HUES64 (cell line): ENCODE measurements at regions not wholly inside any gene's neighbourhood (a gene's known extent, or its start where the extent isn't known, plus 50 kb on each side); places are given as distances from the start of the nearest gene placed in this dataset.

Source experiments
- H3K27ac ChIP-seq: 2 replicates; pipeline ENCODE4 v1.7.0; 2013; ENCODE audit warnings: low read depth, low read length, inconsistent platforms
- H3K27me3 ChIP-seq: 2 replicates; pipeline ENCODE4 v1.6.1; 2013; ENCODE audit warnings: mild to moderate bottlenecking, low read length; ENCODE audit not compliant: insufficient read depth
- H3K36me3 ChIP-seq: 2 replicates; pipeline ENCODE4 v1.6.1; 2013; ENCODE audit warnings: mild to moderate bottlenecking, low read length; ENCODE audit not compliant: insufficient read depth
- H3K4me1 ChIP-seq: 2 replicates; pipeline ENCODE4 v1.6.1; 2013; ENCODE audit warnings: mild to moderate bottlenecking, low read length, moderate library complexity; ENCODE audit not compliant: insufficient read depth
- H3K4me3 ChIP-seq: 2 replicates; pipeline ENCODE4 v1.5.1; 2013; ENCODE audit warnings: mild to moderate bottlenecking, low read length, moderate library complexity
- H3K9ac ChIP-seq: 2 replicates; pipeline ENCODE4 v1.6.1; 2013; ENCODE audit warnings: mild to moderate bottlenecking, low read depth, low read length
- H3K9me3 ChIP-seq: 2 replicates; pipeline ENCODE4 v1.6.1; 2013; ENCODE audit warnings: low read depth, low read length; ENCODE audit not compliant: insufficient read depth
- WGBS: fragments of 150-250, 120-280 bp; methylation state at CpG from one replicate; pipeline ENCODE4 v1.1.7; 2013; ENCODE audit warnings: missing lambda C conversion rate; 5-methylcytosine and 5-hydroxymethylcytosine counted together

DNA sequence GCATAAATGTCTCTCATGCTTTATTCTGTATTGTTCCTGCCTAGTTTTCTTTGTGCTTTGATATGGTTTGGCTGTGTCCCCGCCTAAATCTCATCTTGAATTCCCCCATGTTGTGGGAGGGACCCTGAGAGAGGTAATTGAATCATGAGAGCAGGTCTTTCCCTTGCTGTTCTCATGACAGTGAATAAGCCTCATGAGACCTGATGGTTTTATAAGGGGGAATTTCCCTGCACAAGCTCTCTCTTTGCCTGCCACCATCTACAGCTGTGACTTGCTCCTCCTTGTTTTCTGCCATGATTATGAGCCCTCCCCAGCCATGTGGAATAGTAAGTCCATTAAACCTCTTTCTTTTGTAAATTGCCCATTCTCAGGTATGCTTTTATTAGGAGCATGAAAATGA, 1596.6 kb downstream of the SI start:
- WGBS, result 86% methylated on average over 1 of the region's 1 CpG

DNA sequence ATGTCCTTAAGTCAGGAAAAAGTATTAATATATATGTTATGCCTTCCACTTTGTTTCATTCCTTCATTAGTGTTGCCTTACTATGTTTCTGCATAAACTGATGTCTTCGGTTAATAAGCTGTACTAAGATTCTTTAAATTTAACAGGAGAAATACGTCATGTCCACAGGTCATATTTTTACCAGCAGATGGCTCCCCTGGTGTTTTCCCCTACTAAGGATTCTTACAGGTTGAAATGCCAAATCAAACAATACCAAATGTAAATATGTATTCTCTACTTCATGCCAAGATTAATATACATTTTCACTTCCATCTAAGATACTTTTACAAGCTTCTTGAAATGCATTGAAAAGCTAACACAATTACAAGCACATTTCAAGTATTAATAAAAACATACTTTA, 1602.1 kb downstream of the SI start:
- no peak overlapping the region for H3K9ac ChIP-seq
- no peaks in the 10 kb centered on the region for H3K4me1 ChIP-seq
- H3K4me3 ChIP-seq, result no peak overlapping the region
- no peaks in the 10 kb centered on the region for H3K9me3 ChIP-seq
- no peaks in the 10 kb centered on the region for H3K36me3 ChIP-seq
- 92% methylated on average over 2 of the region's 2 CpGs for WGBS
- no peak overlapping the region for H3K27ac ChIP-seq
- no peaks in the 10 kb centered on the region for H3K27me3 ChIP-seq

More for the DNA sequence above, 1596.6 kb downstream of the SI start:
- Histone ChIP-seq H3K9ac (no peak overlapping the region), H3K36me3 (no peaks in the 10 kb centered on the region), H3K4me1 (no peaks in the 10 kb centered on the region), H3K9me3 (no peaks in the 10 kb centered on the region), H3K27ac (no peak overlapping the region), H3K4me3 (no peak overlapping the region), H3K27me3 (no peaks in the 10 kb centered on the region)

DNA sequence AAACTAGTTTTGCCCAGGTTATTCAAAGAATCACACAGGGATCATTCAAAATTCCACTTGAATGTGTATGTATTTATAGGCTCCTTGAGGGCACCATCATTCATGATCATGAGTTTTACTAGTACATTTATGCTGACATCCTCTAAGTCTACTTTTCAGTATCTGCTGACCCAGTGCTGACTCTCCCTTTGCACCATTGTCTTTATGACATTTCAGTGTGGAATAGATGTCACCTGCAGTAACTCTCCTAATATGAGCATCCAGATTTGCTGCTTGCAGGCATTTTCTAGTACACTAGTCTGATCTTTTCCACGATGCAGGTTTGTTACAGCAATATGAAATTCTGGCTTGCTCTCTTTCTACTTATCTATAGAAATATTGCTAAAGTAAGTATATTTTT, 1603.5 kb downstream of the SI start:
- Histone ChIP-seq H3K27me3 (no peaks in the 10 kb centered on the region), H3K4me3 (no peak overlapping the region), H3K9me3 (no peaks in the 10 kb centered on the region), H3K36me3 (no peaks in the 10 kb centered on the region), H3K9ac (no peak overlapping the region), H3K4me1 (no peaks in the 10 kb centered on the region), H3K27ac (no peak overlapping the region)
- WGBS, result 92% methylated on average over 1 of the region's 1 CpG

DNA sequence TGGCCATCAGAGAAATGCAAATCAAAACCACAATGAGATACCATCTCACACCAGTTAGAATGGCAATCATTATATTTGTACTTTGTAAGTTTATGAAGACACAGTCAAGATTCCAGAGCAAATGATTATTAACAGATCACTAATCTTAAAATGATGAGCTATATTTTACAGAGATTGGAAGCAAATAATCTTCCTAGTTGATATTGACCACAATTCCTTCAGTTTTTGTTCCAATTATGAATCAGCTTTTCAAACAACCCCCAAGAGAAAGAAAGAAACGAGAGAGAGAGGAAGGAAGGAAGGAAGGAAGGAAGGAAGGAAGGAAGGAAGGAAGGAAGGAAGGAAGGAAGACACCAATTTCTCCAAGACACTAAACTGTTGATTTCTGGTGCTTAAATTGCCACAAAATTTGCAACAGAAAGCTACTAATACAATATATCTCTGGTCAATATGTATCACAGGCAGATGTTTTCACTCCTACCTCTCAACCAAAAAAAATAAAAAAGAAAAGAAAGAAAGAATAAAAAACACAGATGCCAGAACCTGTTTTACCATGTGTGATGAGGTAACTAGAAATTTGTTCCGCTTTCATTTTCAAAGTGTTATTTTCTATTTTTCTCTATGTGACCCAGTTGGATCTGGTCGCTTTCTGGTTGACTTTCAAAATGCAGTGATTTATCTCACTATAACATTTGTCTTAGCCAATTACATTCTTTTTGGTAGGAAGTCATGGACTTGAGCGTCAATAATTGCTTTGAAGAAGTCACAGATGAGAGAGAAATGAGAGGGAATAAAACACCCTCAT, 1609.6 kb downstream of the SI start:
- Histone ChIP-seq H3K9ac (no peak overlapping the region), H3K4me1 (no peaks in the 10 kb centered on the region), H3K27ac (no peak overlapping the region), H3K36me3 (no peaks in the 10 kb centered on the region), H3K27me3 (no peaks in the 10 kb centered on the region), H3K9me3 (no peaks in the 10 kb centered on the region), H3K4me3 (no peak overlapping the region)
- 100% methylated on average over 2 of the region's 4 CpGs for WGBS

DNA sequence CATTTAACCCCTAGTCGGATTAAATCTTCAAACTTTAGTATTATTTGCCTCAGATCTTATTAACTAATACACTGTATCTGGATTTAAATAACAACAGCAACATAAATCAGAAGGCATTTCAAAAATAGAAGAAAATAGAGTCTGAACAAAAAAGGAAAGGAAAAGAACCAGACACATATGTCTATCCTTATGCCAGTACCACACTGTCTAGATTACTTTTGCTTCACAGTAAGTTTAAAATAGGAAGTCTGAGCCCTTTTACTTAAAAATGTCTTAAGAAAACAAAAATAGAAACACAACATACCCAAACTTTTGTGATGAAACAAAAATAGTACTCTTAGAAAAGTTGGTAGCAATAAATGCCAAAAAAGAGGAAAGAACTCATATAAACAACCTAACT, 1615.8 kb downstream of the SI start:
- H3K27me3 ChIP-seq, result no peaks in the 10 kb centered on the region
- no peaks in the 10 kb centered on the region for H3K36me3 ChIP-seq
- no peak overlapping the region for H3K27ac ChIP-seq
- H3K4me3 ChIP-seq, result no peak overlapping the region
- no peaks in the 10 kb centered on the region for H3K9me3 ChIP-seq
- WGBS, result 100% methylated on average over 1 of the region's 1 CpG
- no peak overlapping the region for H3K9ac ChIP-seq
- no peaks in the 10 kb centered on the region for H3K4me1 ChIP-seq

DNA sequence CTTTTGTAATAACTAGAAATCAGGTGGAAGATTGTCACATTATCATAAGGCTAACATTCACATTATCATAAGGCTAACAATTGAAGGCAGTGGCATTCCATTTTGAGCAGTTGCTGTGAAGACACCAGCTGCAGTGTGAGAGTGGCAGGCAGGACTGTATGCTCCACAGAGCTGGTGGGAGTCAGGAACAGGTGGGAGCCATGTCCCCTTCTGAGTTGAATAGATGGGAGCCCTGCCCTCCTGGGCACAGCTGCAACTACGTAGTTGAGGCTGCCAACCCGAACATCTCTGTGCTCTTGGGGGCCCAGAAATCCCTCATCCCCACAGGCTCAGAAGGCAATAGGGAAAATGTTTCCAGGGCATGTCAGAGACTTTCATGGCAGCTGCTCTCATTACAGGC, 1627.6 kb downstream of the SI start:
- no peak overlapping the region for H3K27ac ChIP-seq
- H3K9ac ChIP-seq, result no peak overlapping the region
- H3K4me1 ChIP-seq, result no peaks in the 10 kb centered on the region
- 0 out of 2 replicates have a peak, but pooled peaks cover 4% of the 10 kb centered on the region for H3K9me3 ChIP-seq
- H3K4me3 ChIP-seq, result no peak overlapping the region
- 86% methylated on average over 2 of the region's 2 CpGs for WGBS
- no peaks in the 10 kb centered on the region for H3K27me3 ChIP-seq
- H3K36me3 ChIP-seq, result no peaks in the 10 kb centered on the region

DNA sequence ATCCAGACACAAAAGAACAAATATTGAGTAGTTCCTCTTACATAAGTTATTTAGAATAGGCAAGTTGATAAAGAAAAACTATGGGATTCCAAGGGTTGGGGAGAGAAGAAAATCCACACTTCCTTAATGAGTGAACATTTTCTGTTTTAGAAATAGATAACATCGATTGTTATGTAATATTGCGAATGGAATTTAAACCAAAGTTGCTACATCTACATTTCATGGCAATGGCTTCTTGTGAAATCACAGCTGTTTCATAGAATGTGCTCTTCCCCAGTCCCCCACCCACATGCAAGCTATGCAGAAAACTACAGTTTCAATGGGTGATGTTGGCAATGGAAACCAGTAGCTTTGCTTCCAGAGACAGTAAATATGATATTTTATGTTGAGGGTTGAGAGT, 1639.5 kb downstream of the SI start:
- no peak overlapping the region for H3K9ac ChIP-seq
- no peaks in the 10 kb centered on the region for H3K4me1 ChIP-seq
- no peak overlapping the region for H3K27ac ChIP-seq
- no peaks in the 10 kb centered on the region for H3K9me3 ChIP-seq
- H3K4me3 ChIP-seq, result no peak overlapping the region
- 100% methylated on average over 2 of the region's 2 CpGs for WGBS
- H3K36me3 ChIP-seq, result no peaks in the 10 kb centered on the region
- no peaks in the 10 kb centered on the region for H3K27me3 ChIP-seq

DNA sequence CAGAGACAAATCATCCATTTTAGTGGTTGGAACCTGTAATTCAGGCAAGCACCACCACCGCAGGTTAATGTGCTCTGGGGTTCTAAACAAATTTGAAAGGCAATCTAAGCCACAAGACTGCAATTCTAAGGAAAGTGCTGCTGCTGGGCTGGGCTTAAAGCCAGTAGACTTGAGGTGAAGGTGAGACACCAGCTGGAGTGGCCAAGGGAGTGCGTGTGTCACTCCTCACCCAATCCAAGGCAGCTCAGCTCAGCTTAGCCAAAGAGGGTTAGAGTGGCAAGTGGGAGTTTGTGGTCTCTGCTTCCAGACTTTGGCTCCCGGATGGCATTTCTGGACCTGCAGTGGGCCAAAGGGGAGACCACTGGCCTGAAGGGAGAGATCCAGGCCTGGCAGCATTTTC, 1655.6 kb downstream of the SI start:
- Histone ChIP-seq H3K27me3 (no peaks in the 10 kb centered on the region), H3K4me1 (no peaks in the 10 kb centered on the region), H3K36me3 (no peaks in the 10 kb centered on the region), H3K9me3 (no peaks in the 10 kb centered on the region), H3K9ac (no peak overlapping the region), H3K4me3 (no peak overlapping the region), H3K27ac (no peak overlapping the region)
- 92% methylated on average over 3 of the region's 3 CpGs for WGBS

DNA sequence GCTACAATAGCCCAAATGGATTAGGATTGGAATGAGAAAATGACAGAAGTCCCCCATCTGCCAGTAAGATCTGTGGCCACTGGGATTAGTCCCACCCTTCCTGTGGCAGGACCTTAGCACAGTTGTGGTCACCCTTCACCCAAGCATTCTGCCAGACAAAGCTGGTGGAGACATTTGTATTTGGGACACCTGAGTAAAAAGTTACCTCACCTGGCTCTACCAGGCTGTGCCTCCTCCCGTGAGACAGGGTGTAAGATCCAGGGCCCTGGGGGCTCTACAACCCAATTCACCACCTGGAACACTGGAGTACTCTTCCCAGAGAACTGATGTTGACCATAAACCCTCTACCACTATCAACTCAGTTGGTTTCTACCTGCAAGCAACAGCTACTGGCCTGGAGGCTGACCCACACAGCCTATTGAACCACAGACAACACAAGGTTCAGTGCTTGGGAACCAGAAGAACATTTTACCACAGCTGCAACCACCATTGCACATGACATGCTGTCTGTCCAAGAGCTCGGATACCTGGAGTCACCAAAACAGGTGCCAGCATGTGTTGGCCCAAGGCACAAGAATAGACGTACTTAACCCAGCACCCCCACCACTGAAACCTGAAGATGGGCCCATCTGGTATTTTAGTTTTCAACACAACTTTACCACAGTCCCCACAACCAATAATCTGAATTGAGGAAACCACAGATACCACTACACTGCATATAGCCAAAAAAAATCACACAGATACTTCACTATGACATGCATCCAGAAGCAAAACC, 1686.7 kb downstream of the SI start:
- no peak overlapping the region for H3K9ac ChIP-seq
- no peaks in the 10 kb centered on the region for H3K36me3 ChIP-seq
- no peaks in the 10 kb centered on the region for H3K27me3 ChIP-seq
- WGBS, result 95% methylated on average over 3 of the region's 3 CpGs
- no peak overlapping the region for H3K27ac ChIP-seq
- H3K4me3 ChIP-seq, result no peak overlapping the region
- H3K4me1 ChIP-seq, result no peaks in the 10 kb centered on the region
- no peaks in the 10 kb centered on the region for H3K9me3 ChIP-seq

DNA sequence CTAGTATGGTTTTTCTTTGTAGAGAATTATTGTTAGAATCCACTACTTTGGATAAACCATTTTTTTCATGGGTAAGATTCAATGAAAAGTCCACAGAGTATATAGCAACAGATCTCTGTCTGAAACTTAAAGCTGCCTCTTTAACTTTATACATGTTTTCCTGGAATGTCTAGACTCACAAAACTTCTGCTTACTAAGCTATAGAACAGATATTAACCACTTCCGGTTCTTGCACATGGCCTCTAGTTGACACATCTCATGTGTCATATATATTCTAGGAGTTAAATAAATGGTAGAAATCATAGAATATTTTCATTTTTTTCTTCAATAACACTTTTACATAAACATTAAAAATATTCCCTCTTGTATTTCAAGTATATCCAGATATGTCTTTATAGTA, 1693.9 kb downstream of the SI start:
- H3K4me1 ChIP-seq, result no peaks in the 10 kb centered on the region

DNA sequence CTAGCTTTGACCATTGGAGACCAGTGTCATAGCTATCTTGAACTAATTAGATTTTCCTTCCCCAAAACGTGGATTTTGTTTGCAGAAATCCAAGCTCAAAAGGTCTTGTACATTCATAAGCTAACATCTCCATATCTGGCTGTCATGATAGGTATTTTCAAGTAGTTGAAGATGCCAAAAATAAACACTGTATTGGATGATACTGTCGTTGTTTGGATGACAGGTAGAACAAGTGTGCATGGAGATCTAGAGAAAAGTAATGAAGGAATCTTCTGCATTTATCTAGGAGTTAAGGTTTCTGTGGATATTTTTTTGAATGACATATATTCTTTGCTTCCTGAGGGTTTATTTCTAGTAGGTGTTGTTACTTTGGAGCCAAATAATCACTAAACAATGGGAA, 1696.1 kb downstream of the SI start:
- Histone ChIP-seq H3K4me1 (no peaks in the 10 kb centered on the region), H3K36me3 (no peaks in the 10 kb centered on the region), H3K9me3 (no peaks in the 10 kb centered on the region), H3K4me3 (no peak overlapping the region), H3K27me3 (no peaks in the 10 kb centered on the region), H3K9ac (no peak overlapping the region), H3K27ac (no peak overlapping the region)
- 96% methylated on average over 2 of the region's 2 CpGs for WGBS

More for the DNA sequence above, 1693.9 kb downstream of the SI start:
- no peak overlapping the region for H3K9ac ChIP-seq
- H3K36me3 ChIP-seq, result no peaks in the 10 kb centered on the region
- H3K27me3 ChIP-seq, result no peaks in the 10 kb centered on the region
- H3K9me3 ChIP-seq, result no peaks in the 10 kb centered on the region
- no peak overlapping the region for H3K4me3 ChIP-seq
- WGBS, result 100% methylated on average over 1 of the region's 1 CpG
- H3K27ac ChIP-seq, result no peak overlapping the region
